CD4-positive, alpha-beta memory T cell (primary cell): ENCODE measurements at regions not wholly inside any gene's neighbourhood (a gene's known extent, or its start where the extent isn't known, plus 50 kb on each side); places are given as distances from the start of the nearest gene placed in this dataset.

Experiments used
- CTCF ChIA-PET: fragments of 350-600 bp; sonication (Branson Sonifier 250); formaldehyde crosslinking; loops from one replicate; lab custom pipeline; 2021; ENCODE audit warnings: inconsistent platforms; ENCODE audit not compliant: partially characterized antibody; lab: Charles Lee
- POLR2A ChIA-PET: fragments of 350-600 bp; sonication (Branson Sonifier 250); formaldehyde crosslinking; loops from one replicate; lab custom pipeline; 2021; ENCODE audit not compliant: partially characterized antibody; lab: Charles Lee
- DNase-seq, 5 donors: peaks; one replicate each; pipeline versions ENCODE4 v3.0.0 to v3.0.0-alpha.2; 2020 to 2022; ENCODE audit warnings: mixed read lengths in 1 of 5
- H3K27ac ChIP-seq: one replicate; pipeline ENCODE4 v1.7.0; 2013; ENCODE audit warnings: low read depth, low read length
- H3K27me3 ChIP-seq: 2 replicates; pipeline ENCODE4 v1.7.0; 2013; ENCODE audit warnings: mild to moderate bottlenecking, low read length, moderate library complexity; ENCODE audit not compliant: insufficient read depth
- H3K36me3 ChIP-seq: 2 replicates; pipeline ENCODE4 v1.7.0; 2013; ENCODE audit warnings: mild to moderate bottlenecking, low read length, moderate library complexity; ENCODE audit not compliant: insufficient read depth
- H3K4me1 ChIP-seq: 2 replicates; pipeline ENCODE4 v1.7.0; 2013; ENCODE audit warnings: mild to moderate bottlenecking, low read length, moderate library complexity; ENCODE audit not compliant: insufficient read depth
- H3K4me3 ChIP-seq, 2 donors: one replicate each; pipeline ENCODE4 v1.7.0; 2013; ENCODE audit warnings: low read length in 2 of 2, mild to moderate bottlenecking in 1 of 2
- H3K9me3 ChIP-seq, 2 donors: one replicate each; pipeline ENCODE4 v1.7.0; 2013; ENCODE audit warnings: low read length in 2 of 2, control low read depth in 1 of 2; ENCODE audit not compliant: control insufficient read depth in 1 of 2
- H3K27ac Mint-ChIP-seq, 7 donors: one replicate each; pipeline ENCODE4 v1.8.0; 2020 to 2021; ENCODE audit warnings: mixed read lengths in 7 of 7, mild to moderate bottlenecking in 6 of 7, inconsistent platforms in 3 of 7, moderate library complexity in 3 of 7
- H3K27me3 Mint-ChIP-seq, 2 donors: one replicate each; pipeline ENCODE4 v1.8.0; 2020 to 2021; ENCODE audit warnings: mixed read lengths in 2 of 2
- H3K36me3 Mint-ChIP-seq, 2 donors: one replicate each; pipeline ENCODE4 v1.8.0; 2020 to 2021; ENCODE audit warnings: mixed read lengths in 2 of 2, inconsistent platforms in 1 of 2, mild to moderate bottlenecking in 1 of 2
- H3K4me1 Mint-ChIP-seq, 4 donors: one replicate each; pipeline ENCODE4 v1.8.0; 2020 to 2021; ENCODE audit warnings: mixed read lengths in 4 of 4, mild to moderate bottlenecking in 1 of 4
- H3K4me3 Mint-ChIP-seq, 8 donors: one replicate each; pipeline ENCODE4 v1.8.0; 2020 to 2021; ENCODE audit warnings: mixed read lengths in 8 of 8, mild to moderate bottlenecking in 7 of 8, moderate library complexity in 6 of 8, inconsistent platforms in 3 of 8
- H3K9me3 Mint-ChIP-seq, 8 donors: one replicate each; pipeline ENCODE4 v1.8.0; 2020 to 2021; ENCODE audit warnings: mixed read lengths in 8 of 8, mild to moderate bottlenecking in 5 of 8, inconsistent platforms in 3 of 8, moderate library complexity in 1 of 8
- intact Hi-C: fragments of 100-400 bp; cut with micrococcal nuclease; formaldehyde crosslinking; loops from one replicate; pipeline ENCODE4 v1.15.1; 2023

DNA sequence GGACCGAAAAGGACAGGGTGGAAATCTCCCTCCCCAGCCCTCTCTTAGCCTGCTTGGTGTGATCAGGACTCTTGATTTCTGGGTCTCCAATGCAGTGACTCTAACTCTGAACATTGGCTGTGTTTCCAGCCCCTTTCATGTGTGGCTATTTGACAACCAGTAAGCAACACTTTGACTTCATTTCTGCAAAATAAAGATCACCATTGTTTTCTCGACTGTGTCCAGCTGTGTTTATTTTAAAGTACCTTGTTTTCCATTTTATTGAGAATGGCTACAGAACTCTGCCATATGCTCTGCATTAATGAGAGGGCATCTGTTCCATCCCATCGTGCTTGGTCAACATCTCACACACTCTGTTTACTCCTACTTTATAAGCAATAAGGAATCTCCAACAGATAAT is 60.9 kb upstream of the TAGAP start:
- H3K9me3 Mint-ChIP-seq, result no peaks in the 10 kb centered on the region
- ChIA-PET CTCF (interaction anchor here (1.1 to 15.8 kb wide), 7 partner anchors 11 to 135 kb away, joined by 3 to 676 read pairs (median 62); partner anchors contain the start of genes RSPH3 and TAGAP), POLR2A (interaction anchor here (2.2 to 19.6 kb wide), 9 partner anchors 28 to 106 kb away, joined by 15 to 646 read pairs (median 20); partner anchors contain the start of genes RSPH3 and TAGAP)
- H3K4me1 ChIP-seq, result peaks cover 74% of the 10 kb centered on the region
- H3K27ac Mint-ChIP-seq, result peak overlapping the region; percentile 11 to 97 (median 94)
- peak overlapping the region in 1 of 8 donors; percentile 13 for H3K4me3 Mint-ChIP-seq
- H3K27ac ChIP-seq, result peak overlapping the region; percentile 90
- intact Hi-C loops, result no loop called here
- peaks cover 58 to 85% (median 68%) of the 10 kb centered on the region in 4 donors for H3K4me1 Mint-ChIP-seq
- H3K36me3 ChIP-seq, result no peaks in the 10 kb centered on the region
- no peaks in the 10 kb centered on the region for H3K9me3 ChIP-seq
- no peak overlapping the region for H3K4me3 ChIP-seq
- no peaks in the 10 kb centered on the region for H3K27me3 Mint-ChIP-seq
- DNase-seq, result no peak
- H3K36me3 Mint-ChIP-seq, result no peaks in the 10 kb centered on the region
- H3K27me3 ChIP-seq, result no peaks in the 10 kb centered on the region

DNA sequence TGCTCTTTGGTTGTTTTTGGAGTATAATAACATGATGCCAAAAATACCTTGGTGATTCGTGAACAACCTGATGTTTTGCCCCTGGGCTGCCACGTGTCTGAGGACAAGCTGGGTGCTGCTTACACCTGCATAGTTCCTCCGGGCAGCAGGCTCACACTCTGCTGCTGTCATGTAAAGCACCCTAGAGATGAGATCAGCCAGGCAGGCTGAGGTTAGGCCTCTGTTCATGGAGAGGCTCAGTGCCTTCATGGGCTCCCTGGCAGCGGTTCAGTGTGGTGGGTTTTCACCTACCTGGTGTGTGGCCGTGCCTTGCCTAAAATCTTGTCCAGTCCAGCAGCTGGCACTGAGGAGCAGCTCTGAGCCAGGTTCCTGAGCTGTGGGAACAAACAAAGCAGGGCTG is 60.1 kb upstream of the TAGAP start:
- H3K27ac ChIP-seq, result peak overlapping the region; percentile 25
- no peaks in the 10 kb centered on the region for H3K9me3 ChIP-seq
- ChIA-PET CTCF (interaction anchor here (0.8 to 15.8 kb wide), 12 partner anchors 8 to 414 kb away, joined by 3 to 676 read pairs (median 18); partner anchors contain the start of genes RSPH3 and TAGAP), POLR2A (interaction anchor here (0.6 to 19.6 kb wide), 13 partner anchors 10 to 387 kb away, joined by 3 to 646 read pairs (median 15); partner anchors contain the start of genes RSPH3 and TAGAP)
- Mint-ChIP-seq H3K4me1 (peaks cover 59 to 85% (median 68%) of the 10 kb centered on the region in 4 donors), H3K27ac (peak overlapping the region in 6 of 7 donors; percentile 50 to 87 (median 76)), H3K27me3 (no peaks in the 10 kb centered on the region), H3K36me3 (no peaks in the 10 kb centered on the region), H3K9me3 (no peaks in the 10 kb centered on the region), H3K4me3 (peak overlapping the region in 2 of 8 donors; percentile 25 to 46)
- intact Hi-C loops, result loop anchor here (1.0 kb wide), 4 partner anchors 29 to 97 kb away; no protein-coding TSS in a partner anchor
- peak in 1 of 5 donors; percentile 29 for DNase-seq
- H3K4me3 ChIP-seq, result no peak overlapping the region
- no peaks in the 10 kb centered on the region for H3K36me3 ChIP-seq
- H3K27me3 ChIP-seq, result no peaks in the 10 kb centered on the region
- peaks cover 74% of the 10 kb centered on the region for H3K4me1 ChIP-seq

DNA sequence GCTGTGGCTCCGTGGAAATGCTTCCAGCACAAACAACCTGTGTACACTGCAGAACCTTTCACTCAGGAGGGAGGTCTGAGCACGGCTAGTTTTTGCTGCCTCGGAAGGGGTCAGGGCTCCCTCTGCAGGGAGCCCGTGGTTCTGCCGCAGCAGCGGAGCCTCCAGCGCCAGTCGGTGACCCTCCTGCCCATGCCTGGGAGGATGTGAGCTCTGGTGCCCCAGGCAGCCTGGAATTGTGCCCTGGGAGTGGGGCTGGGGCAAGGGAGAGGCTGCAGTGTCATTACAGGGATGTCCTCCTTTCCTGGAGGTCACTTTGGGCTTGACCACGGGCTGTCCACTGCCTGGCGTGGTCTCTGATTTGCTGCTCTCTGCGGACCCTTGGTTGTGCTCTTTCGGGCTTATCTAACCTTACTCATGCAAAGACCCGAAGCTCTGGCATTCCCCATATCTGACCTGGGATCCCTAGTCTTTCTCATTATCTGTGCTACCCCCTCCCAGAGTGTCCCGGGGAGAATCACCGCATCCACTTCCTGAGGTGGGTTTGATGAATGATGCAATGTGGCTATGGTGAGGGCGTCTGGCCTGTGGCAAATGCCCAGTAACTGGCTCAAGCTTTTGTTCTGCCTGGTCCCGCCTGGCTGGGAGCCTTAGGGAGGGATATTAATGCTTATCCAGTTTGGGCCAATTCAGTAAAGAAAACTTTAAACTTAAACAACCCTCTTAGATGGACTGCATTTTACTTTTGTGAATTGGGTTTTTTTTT is 59.6 kb upstream of the TAGAP start:
- intact Hi-C loops, result loop anchor here (1.0 kb wide), 4 partner anchors 30 to 96 kb away; no protein-coding TSS in a partner anchor
- no peaks in the 10 kb centered on the region for H3K9me3 Mint-ChIP-seq
- CTCF ChIA-PET, result interaction anchor here (0.8 to 15.8 kb wide), 26 partner anchors 8 to 413 kb away, joined by 3 to 676 read pairs (median 6); partner anchors contain the start of genes RSPH3 and TAGAP

DNA sequence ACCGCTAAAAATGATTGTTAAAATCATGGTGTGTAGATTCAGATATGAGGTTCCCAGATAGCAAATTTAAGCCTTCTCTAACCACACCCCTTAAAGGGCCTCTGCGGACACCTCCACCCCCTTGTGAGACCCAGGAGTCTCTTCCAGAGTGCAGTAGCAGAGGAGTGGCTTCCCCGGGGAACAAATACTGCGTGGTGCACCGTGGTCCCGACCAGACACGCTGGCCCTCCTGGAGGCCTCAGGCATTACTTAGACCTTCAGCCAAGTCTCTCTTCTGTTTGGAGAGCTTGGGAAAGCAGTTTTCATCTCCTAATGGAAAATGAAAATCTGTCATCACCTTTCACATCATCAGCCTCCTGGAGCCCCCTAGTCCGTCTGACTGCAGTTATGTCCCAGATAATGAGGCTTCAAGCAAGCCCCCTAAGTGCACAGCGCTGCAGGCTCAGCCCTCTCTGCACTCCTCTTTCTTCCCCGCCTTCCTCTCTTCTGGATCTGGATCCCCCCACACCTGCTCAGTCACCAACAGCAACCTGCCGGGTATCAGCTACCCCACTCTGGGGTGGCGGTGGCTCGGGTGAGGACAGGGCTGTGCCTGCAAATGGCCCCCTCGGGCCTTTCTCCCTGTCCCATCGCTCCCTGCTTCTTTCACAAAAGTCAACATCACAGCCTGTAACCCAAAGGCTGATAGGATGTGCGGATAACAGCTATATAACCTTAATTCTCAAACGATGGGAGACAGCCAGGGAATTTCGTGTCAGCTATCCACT is 58.8 kb upstream of the TAGAP start:
- H3K36me3 ChIP-seq, result no peaks in the 10 kb centered on the region
- H3K9me3 ChIP-seq, result no peaks in the 10 kb centered on the region
- Mint-ChIP-seq H3K27me3 (no peaks in the 10 kb centered on the region), H3K27ac (peak overlapping the region; percentile 48 to 95 (median 86)), H3K4me3 (peak overlapping the region; percentile 54 to 82 (median 71)), H3K36me3 (no peaks in the 10 kb centered on the region), H3K9me3 (no peaks in the 10 kb centered on the region), H3K4me1 (peaks cover 57 to 85% (median 68%) of the 10 kb centered on the region in 4 donors)
- intact Hi-C loops, result loop anchor here (1.0 kb wide), 4 partner anchors 31 to 95 kb away; no protein-coding TSS in a partner anchor
- no peak for DNase-seq
- ChIA-PET CTCF (interaction anchor here (0.8 to 15.8 kb wide), 23 partner anchors 9 to 291 kb away, joined by 3 to 676 read pairs (median 7); partner anchors contain the start of genes RSPH3 and TAGAP), POLR2A (interaction anchor here (0.6 to 19.6 kb wide), 16 partner anchors 9 to 292 kb away, joined by 3 to 646 read pairs (median 14); partner anchors contain the start of genes RSPH3 and TAGAP)
- H3K27ac ChIP-seq, result peak overlapping the region; percentile 25
- H3K4me1 ChIP-seq, result peaks cover 74% of the 10 kb centered on the region
- no peak overlapping the region for H3K4me3 ChIP-seq
- no peaks in the 10 kb centered on the region for H3K27me3 ChIP-seq

More for the DNA sequence above, 59.6 kb upstream of the TAGAP start:
- Mint-ChIP-seq H3K4me1 (peaks cover 57 to 85% (median 66%) of the 10 kb centered on the region in 4 donors), H3K4me3 (peak overlapping the region; percentile 54 to 82 (median 71)), H3K27me3 (no peaks in the 10 kb centered on the region), H3K27ac (peak overlapping the region; percentile 48 to 95 (median 86)), H3K36me3 (no peaks in the 10 kb centered on the region)
- POLR2A ChIA-PET, result interaction anchor here (0.6 to 19.6 kb wide), 18 partner anchors 10 to 387 kb away, joined by 3 to 646 read pairs (median 10); partner anchors contain the start of genes RSPH3 and TAGAP
- Histone ChIP-seq H3K27me3 (no peaks in the 10 kb centered on the region), H3K36me3 (no peaks in the 10 kb centered on the region), H3K4me3 (no peak overlapping the region), H3K27ac (peak overlapping the region; percentile 25), H3K9me3 (no peaks in the 10 kb centered on the region), H3K4me1 (peaks cover 74% of the 10 kb centered on the region)
- DNase-seq, result peak; percentile 75 to 81 (median 78)

DNA sequence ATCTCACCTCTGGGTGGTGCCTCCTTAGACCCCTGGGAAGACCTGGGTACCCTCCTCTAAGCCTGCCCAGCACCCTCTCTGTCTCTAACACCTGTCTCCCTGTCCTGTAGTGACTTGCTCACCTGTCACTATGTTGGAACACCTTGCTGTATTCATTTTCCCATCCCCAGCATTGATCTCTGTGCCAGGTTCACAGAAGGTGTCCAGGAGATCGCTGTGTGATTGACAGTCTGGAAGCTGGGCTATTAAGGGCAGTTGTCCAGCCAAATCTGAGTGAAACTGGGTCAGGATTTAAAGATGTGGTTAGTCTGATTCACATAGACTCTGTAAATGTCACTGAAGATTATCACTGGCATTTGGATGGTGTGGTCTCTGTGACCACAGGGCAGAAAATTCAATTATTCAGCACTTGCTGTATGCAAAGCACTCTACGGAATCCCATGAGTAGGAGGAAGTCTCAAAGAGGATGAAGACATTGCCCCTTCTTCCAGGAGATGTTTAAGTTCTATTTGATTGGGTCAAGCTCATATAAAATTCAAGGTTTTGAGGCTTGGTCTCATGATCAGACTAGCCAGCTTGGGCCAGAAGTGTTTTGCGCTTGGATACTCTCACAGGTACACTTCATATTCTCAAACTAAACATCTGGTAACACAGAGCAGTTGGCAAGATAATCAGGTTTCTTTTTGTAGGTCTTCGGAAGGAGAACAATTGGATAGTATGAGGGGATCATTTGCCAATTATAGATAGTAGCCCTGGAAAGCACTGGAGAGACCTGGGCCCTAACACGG is 57.8 kb upstream of the TAGAP start:
- Histone ChIP-seq H3K4me3 (no peak overlapping the region), H3K36me3 (no peaks in the 10 kb centered on the region), H3K4me1 (peaks cover 74% of the 10 kb centered on the region), H3K9me3 (no peaks in the 10 kb centered on the region), H3K27me3 (no peaks in the 10 kb centered on the region), H3K27ac (no peak overlapping the region)
- POLR2A ChIA-PET, result interaction anchor here (1.1 to 19.6 kb wide), 6 partner anchors 8 to 103 kb away, joined by 3 to 646 read pairs (median 62); partner anchors contain the start of genes RSPH3 and TAGAP
- H3K36me3 Mint-ChIP-seq, result no peaks in the 10 kb centered on the region
- peak overlapping the region in 3 of 7 donors; percentile 14 to 72 (median 52) for H3K27ac Mint-ChIP-seq
- peak overlapping the region in 2 of 8 donors; percentile 18 to 25 for H3K4me3 Mint-ChIP-seq
- intact Hi-C loops, result no loop called here
- CTCF ChIA-PET, result interaction anchor here (2.3 to 15.8 kb wide), 6 partner anchors 8 to 91 kb away, joined by 21 to 676 read pairs (median 65); partner anchors contain the start of genes RSPH3 and TAGAP
- no peaks in the 10 kb centered on the region for H3K9me3 Mint-ChIP-seq
- H3K27me3 Mint-ChIP-seq, result no peaks in the 10 kb centered on the region
- no peak for DNase-seq
- peaks cover 54 to 83% (median 66%) of the 10 kb centered on the region in 4 donors for H3K4me1 Mint-ChIP-seq

DNA sequence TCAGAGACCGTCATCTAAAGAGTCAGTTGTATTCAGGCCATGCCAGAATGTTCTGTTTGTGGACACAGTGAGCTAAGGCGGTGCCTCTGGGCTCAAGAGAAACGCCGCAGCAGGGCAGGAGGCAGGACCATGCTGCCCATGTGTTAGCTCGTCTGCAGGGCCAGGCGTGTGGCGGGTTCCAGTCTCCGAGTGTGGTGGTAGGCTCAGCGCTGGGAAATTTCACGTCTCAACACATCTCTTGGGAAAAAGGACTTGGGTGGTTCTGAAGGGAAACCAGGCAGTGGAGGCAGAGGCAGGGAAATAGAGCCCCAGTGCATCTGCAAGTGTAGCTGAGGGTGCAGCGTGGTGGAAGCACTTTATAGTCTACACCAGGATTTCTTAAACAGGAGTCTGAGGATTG is 56.9 kb upstream of the TAGAP start:
- Mint-ChIP-seq H3K27me3 (no peaks in the 10 kb centered on the region), H3K4me1 (peaks cover 52 to 81% (median 63%) of the 10 kb centered on the region in 4 donors), H3K9me3 (no peaks in the 10 kb centered on the region), H3K4me3 (no peak overlapping the region), H3K36me3 (no peaks in the 10 kb centered on the region), H3K27ac (peak overlapping the region in 5 of 7 donors; percentile 76 to 93 (median 83))
- Histone ChIP-seq H3K4me1 (peaks cover 72% of the 10 kb centered on the region), H3K36me3 (no peaks in the 10 kb centered on the region), H3K4me3 (no peak overlapping the region), H3K27me3 (no peaks in the 10 kb centered on the region), H3K9me3 (no peaks in the 10 kb centered on the region), H3K27ac (no peak overlapping the region)
- DNase-seq, result no peak
- POLR2A ChIA-PET, result interaction anchor here (1.1 to 19.6 kb wide), 3 partner anchors 39 to 59 kb away, joined by 3 to 646 read pairs (median 109); partner anchors contain the start of gene TAGAP
- CTCF ChIA-PET, result interaction anchor here (11.3 to 15.8 kb wide), 2 partner anchors 63 to 91 kb away, joined by 333 to 676 read pairs; partner anchors contain the start of genes RSPH3 and TAGAP
- intact Hi-C loops, result no loop called here
